H9 (cell line): ENCODE measurements at regions not wholly inside any gene's neighbourhood (a gene's known extent, or its start where the extent isn't known, plus 50 kb on each side); places are given as distances from the start of the nearest gene placed in this dataset.

Experiments
- DNase-seq: peaks from one replicate; pipeline ENCODE4 v3.0.0-alpha.2; 2017
- H2AFZ ChIP-seq: one replicate; pipeline ENCODE4 v1.6.1; 2013; ENCODE audit warnings: mild to moderate bottlenecking, low read length, control low read depth, moderate library complexity
- H2AK5ac ChIP-seq: 2 replicates; pipeline ENCODE4 v1.6.1; 2013; ENCODE audit warnings: low read length, control low read depth, mixed read lengths; ENCODE audit not compliant: insufficient read length
- H2BK120ac ChIP-seq: one replicate; pipeline ENCODE4 v1.6.1; 2013; ENCODE audit warnings: low read depth, mild to moderate bottlenecking, low read length, control low read depth, inconsistent platforms; ENCODE audit not compliant: poor library complexity, severe bottlenecking
- H2BK12ac ChIP-seq: 2 replicates; pipeline ENCODE4 v1.6.1; 2013; ENCODE audit warnings: low read length, control low read depth, mixed read lengths, low read depth; ENCODE audit not compliant: insufficient read length
- H2BK15ac ChIP-seq: 2 replicates; pipeline ENCODE4 v1.6.1; 2013; ENCODE audit warnings: low read depth, low read length, control low read depth
- H2BK20ac ChIP-seq: one replicate; pipeline ENCODE4 v1.6.1; 2013; ENCODE audit warnings: low read depth, mild to moderate bottlenecking, low read length, control low read depth, inconsistent platforms; ENCODE audit not compliant: poor library complexity, severe bottlenecking
- H2BK5ac ChIP-seq: 2 replicates; pipeline ENCODE4 v1.6.1; 2013; ENCODE audit warnings: low read length, control low read depth, mixed read lengths; ENCODE audit not compliant: insufficient read length
- H3K14ac ChIP-seq: 2 replicates; pipeline ENCODE4 v1.6.1; 2013; ENCODE audit warnings: low read length, control low read depth; ENCODE audit not compliant: insufficient read depth
- H3K18ac ChIP-seq: 2 replicates; pipeline ENCODE4 v1.6.1; 2013; ENCODE audit warnings: low read depth, mild to moderate bottlenecking, mixed read lengths, low read length, control low read depth; ENCODE audit not compliant: insufficient read length
- H3K23ac ChIP-seq: 2 replicates; pipeline ENCODE4 v1.6.1; 2013; ENCODE audit warnings: low read length, control low read depth, mixed read lengths, low read depth; ENCODE audit not compliant: insufficient read length
- H3K23me2 ChIP-seq: 2 replicates; pipeline ENCODE4 v1.6.1; 2013; ENCODE audit warnings: low read depth, mild to moderate bottlenecking, mixed read lengths, low read length, control low read depth; ENCODE audit not compliant: insufficient read length, poor library complexity, severe bottlenecking
- H3K27ac ChIP-seq: 2 replicates; pipeline ENCODE4 v1.5.1; 2013; ENCODE audit warnings: low read length, control low read depth, mixed read lengths, low read depth; ENCODE audit not compliant: insufficient read length
- H3K27me3 ChIP-seq: 2 replicates; pipeline ENCODE4 v1.6.1; 2013; ENCODE audit warnings: low read length, control low read depth, inconsistent platforms; ENCODE audit not compliant: insufficient read depth
- H3K4ac ChIP-seq: 2 replicates; pipeline ENCODE4 v1.6.1; 2013; ENCODE audit warnings: low read depth, mild to moderate bottlenecking, control low read depth, inconsistent platforms, low read length, moderate library complexity
- H3K4me1 ChIP-seq: 2 replicates; pipeline ENCODE4 v1.6.1; 2013; ENCODE audit warnings: low read length, control low read depth, inconsistent platforms; ENCODE audit not compliant: insufficient read depth
- H3K4me2 ChIP-seq: 2 replicates; pipeline ENCODE4 v1.6.1; 2013; ENCODE audit warnings: low read length, control low read depth, mixed read lengths; ENCODE audit not compliant: insufficient read length, insufficient read depth
- H3K56ac ChIP-seq: 2 replicates; pipeline ENCODE4 v1.6.1; 2013; ENCODE audit warnings: low read depth, mild to moderate bottlenecking, mixed read lengths, low read length, control low read depth; ENCODE audit not compliant: insufficient read length
- H3K79me1 ChIP-seq: 2 replicates; pipeline ENCODE4 v1.6.1; 2013; ENCODE audit warnings: low read depth, mild to moderate bottlenecking, moderate library complexity, low read length, control low read depth, inconsistent platforms; ENCODE audit not compliant: insufficient read depth, poor library complexity, severe bottlenecking
- H3K79me2 ChIP-seq: 2 replicates; pipeline ENCODE4 v1.6.1; 2013; ENCODE audit warnings: low read length, control low read depth, inconsistent platforms; ENCODE audit not compliant: insufficient read depth
- H3K9ac ChIP-seq: 2 replicates; pipeline ENCODE4 v1.6.1; 2013; ENCODE audit warnings: low read length, control low read depth, mixed read lengths; ENCODE audit not compliant: insufficient read length; ENCODE audit errors: extremely low read depth
- H3K9me3 ChIP-seq: one replicate; pipeline ENCODE4 v1.6.1; 2013; ENCODE audit warnings: low read depth, low read length, inconsistent platforms; ENCODE audit not compliant: control insufficient read depth
- H3T11ph ChIP-seq: one replicate; pipeline ENCODE4 v1.6.1; 2013; ENCODE audit warnings: mild to moderate bottlenecking, low read length, control low read depth, inconsistent platforms
- H4K20me1 ChIP-seq: one replicate; pipeline ENCODE4 v1.6.1; 2013; ENCODE audit not compliant: control insufficient read depth, insufficient read length, insufficient read depth
- H4K5ac ChIP-seq: 2 replicates; pipeline ENCODE4 v1.6.1; 2013; ENCODE audit warnings: low read depth, mild to moderate bottlenecking, mixed read lengths, low read length, control low read depth; ENCODE audit not compliant: insufficient read length
- H4K8ac ChIP-seq: replicated peaks from 2 replicates; pipeline ENCODE4 v1.6.1; 2013; ENCODE audit warnings: low read length, control low read depth, mixed read lengths, low read depth; ENCODE audit not compliant: insufficient read length
- H4K91ac ChIP-seq: 2 replicates; pipeline ENCODE4 v1.6.1; 2013; ENCODE audit warnings: low read depth, mild to moderate bottlenecking, moderate library complexity, mixed read lengths, low read length, control low read depth; ENCODE audit not compliant: insufficient read length
- H3K27ac Mint-ChIP-seq, 3 experiments: 2 replicates in 2 of 3; 3 replicates in 1 of 3; pipeline ENCODE4 v1.8.0; 2020 to 2021; ENCODE audit warnings: mixed read lengths in 3 of 3, mild to moderate bottlenecking in 1 of 3, moderate library complexity in 1 of 3
- H3K27me3 Mint-ChIP-seq: 2 replicates; pipeline ENCODE4 v1.8.0; 2021; ENCODE audit warnings: low read depth, mild to moderate bottlenecking, moderate library complexity, mixed read lengths
- H3K36me3 Mint-ChIP-seq, 3 experiments: 2 replicates in 2 of 3; 3 replicates in 1 of 3; pipeline ENCODE4 v1.8.0; 2020 to 2021; ENCODE audit warnings: low read depth in 3 of 3, mixed read lengths in 3 of 3; ENCODE audit not compliant: insufficient read depth in 1 of 3
- H3K4me1 Mint-ChIP-seq, 2 experiments: 2 replicates each; pipeline ENCODE4 v1.8.0; 2020; ENCODE audit warnings: mixed read lengths in 2 of 2
- H3K4me3 Mint-ChIP-seq, 2 experiments: 2 replicates in 1 of 2; 3 replicates in 1 of 2; pipeline ENCODE4 v1.8.0; 2020 to 2021; ENCODE audit warnings: mild to moderate bottlenecking in 2 of 2, mixed read lengths in 2 of 2, moderate library complexity in 1 of 2
- H3K9me3 Mint-ChIP-seq, 2 experiments: 2 replicates in 1 of 2; 3 replicates in 1 of 2; pipeline ENCODE4 v1.8.0; 2020; ENCODE audit warnings: mild to moderate bottlenecking in 2 of 2, mixed read lengths in 2 of 2, moderate library complexity in 1 of 2
- CTCF ChIP-seq: fragments of 200-600 bp; sonication (generic); conservative IDR thresholded peaks from 3 replicates; pipeline ENCODE4 v1.8.0; 2021; ENCODE audit warnings: antibody characterized with exemption, mild to moderate bottlenecking
- WGBS: extraction: QIAGEN DNeasy Blood & Tissue Kit; methylation state at CpG from one replicate; pipeline ENCODE4 v1.1.7; 2013; ENCODE audit warnings: missing lambda C conversion rate, low lambda C conversion rate, mixed read lengths; ENCODE audit not compliant: insufficient read length; ENCODE audit errors: extremely low coverage; 5-methylcytosine and 5-hydroxymethylcytosine counted together

GRCh38 chr2:217189747-217190146 is 329.9 kb upstream of the TNP1 start:
- Mint-ChIP-seq H3K27me3 (peaks cover 13% of the 10 kb centered on the region), H3K4me3 (no peak overlapping the region), H3K27ac (no peak overlapping the region), H3K4me1 (peaks cover 0 to 6% of the 10 kb centered on the region in 2 experiments; a peak in 1 of 4 replicates), H3K9me3 (no peaks in the 10 kb centered on the region), H3K36me3 (no peaks in the 10 kb centered on the region)
- Histone ChIP-seq H4K8ac (no peak overlapping the region), H2BK15ac (no peak overlapping the region), H3K56ac (no peak overlapping the region), H3K4ac (no peak overlapping the region), H3K4me2 (no peak overlapping the region), H4K20me1 (no peaks in the 10 kb centered on the region), H2BK120ac (no peak overlapping the region), H3K27me3 (peaks cover 2% of the 10 kb centered on the region; the same call in 1 of the 2 replicates), H2BK5ac (no peak overlapping the region), H3K18ac (no peak overlapping the region), H4K91ac (no peak overlapping the region), H2AK5ac (no peak overlapping the region), H3K23me2 (no peaks in the 10 kb centered on the region), H3K79me1 (no peaks in the 10 kb centered on the region), H3K14ac (no peak overlapping the region), H2BK20ac (no peak overlapping the region), H3T11ph (no peak overlapping the region), H3K27ac (no peak overlapping the region), H3K23ac (no peak overlapping the region), H3K79me2 (no peaks in the 10 kb centered on the region), H2AFZ (no peak overlapping the region), H3K9me3 (no peaks in the 10 kb centered on the region), H2BK12ac (no peak overlapping the region), H3K4me1 (no peaks in the 10 kb centered on the region), H3K9ac (no peak overlapping the region), H4K5ac (no peak overlapping the region)
- no CpG with 5 or more reads among the region's 2 CpGs for WGBS
- no peak for TF ChIP-seq CTCF
- no peak for DNase-seq
